ENCODE measurements at regions not wholly inside any gene's neighbourhood (a gene's known extent, or its start where the extent isn't known, plus 50 kb on each side); places are given as distances from the start of the nearest gene placed in this dataset.

- no peak overlapping the region for H3K27ac ChIP-seq (replicated peaks)
- peaks cover 3% of the 10 kb centered on the region for H3K27me3 ChIP-seq (ENCODE audit: insufficient read depth, poor library complexity, severe bottlenecking)
- TF ChIP-seq CTCF (IDR thresholded peaks at IDR 0.05; ENCODE audit: insufficient read depth, low read length): no peak
- no peak for TF ChIP-seq POLR2AphosphoS5 (IDR thresholded peaks at IDR 0.05; ENCODE audit: low read depth)
- no peak for TF ChIP-seq SPI1 (IDR thresholded peaks at IDR 0.05; ENCODE audit: borderline replicate concordance, low read depth)
- no peak for TF ChIP-seq REST (IDR thresholded peaks at IDR 0.05; ENCODE audit: insufficient replicate concordance, low read depth)
- no peak for TF ChIP-seq GABPA (IDR thresholded peaks at IDR 0.05; ENCODE audit: low read depth)
- no peak for DNase-seq (ENCODE audit: low read depth in 1 of 2, low spot score in 1 of 2)
- no peak overlapping the region for H3K4me3 ChIP-seq (replicated peaks; ENCODE audit: insufficient read depth, low read length)
These were observed 194.4 kb upstream of the CRY1 start for GRCh38 chr12:107287436-107288413.

GRCh38 chr12:107288414-107289127, 195.2 kb upstream of the CRY1 start:
- no peak for TF ChIP-seq CTCF (IDR thresholded peaks at IDR 0.05; ENCODE audit: insufficient read depth, low read length)
- TF ChIP-seq REST (IDR thresholded peaks at IDR 0.05; ENCODE audit: insufficient replicate concordance, low read depth): no peak
- no peak for TF ChIP-seq POLR2AphosphoS5 (IDR thresholded peaks at IDR 0.05; ENCODE audit: low read depth)
- TF ChIP-seq SPI1 (IDR thresholded peaks at IDR 0.05; ENCODE audit: borderline replicate concordance, low read depth): no peak
- TF ChIP-seq GABPA (IDR thresholded peaks at IDR 0.05; ENCODE audit: low read depth): no peak
- Histone ChIP-seq H3K4me3 (replicated peaks; ENCODE audit: insufficient read depth, low read length) (no peak overlapping the region), H3K27me3 (ENCODE audit: insufficient read depth, poor library complexity, severe bottlenecking) (peaks cover 3% of the 10 kb centered on the region), H3K27ac (replicated peaks) (no peak overlapping the region)
- DNase-seq (ENCODE audit: low read depth in 1 of 2, low spot score in 1 of 2): no peak

- TF ChIP-seq REST (IDR thresholded peaks at IDR 0.05; ENCODE audit: insufficient replicate concordance, low read depth): no peak
- TF ChIP-seq SPI1 (IDR thresholded peaks at IDR 0.05; ENCODE audit: borderline replicate concordance, low read depth): no peak
- no peak for TF ChIP-seq POLR2AphosphoS5 (IDR thresholded peaks at IDR 0.05; ENCODE audit: low read depth)
- TF ChIP-seq GABPA (IDR thresholded peaks at IDR 0.05; ENCODE audit: low read depth): no peak
- TF ChIP-seq CTCF (IDR thresholded peaks at IDR 0.05; ENCODE audit: insufficient read depth, low read length): no peak
- H3K27me3 ChIP-seq (ENCODE audit: insufficient read depth, poor library complexity, severe bottlenecking): peaks cover 3% of the 10 kb centered on the region
- no peak for DNase-seq (ENCODE audit: low read depth in 1 of 2, low spot score in 1 of 2)
- H3K4me3 ChIP-seq (replicated peaks; ENCODE audit: insufficient read depth, low read length): no peak overlapping the region
- no peak overlapping the region for H3K27ac ChIP-seq (replicated peaks)
These were observed 197.7 kb upstream of the CRY1 start for GRCh38 chr12:107291018-107291417.

Measured in HL-60 (cell line).